GM23248 (cell line): ENCODE measurements at regions not wholly inside any gene's neighbourhood (a gene's known extent, or its start where the extent isn't known, plus 50 kb on each side); places are given as distances from the start of the nearest gene placed in this dataset.

Source experiments
- DNase-seq: peaks from one replicate; pipeline ENCODE4 v3.0.0-alpha.2; 2015
- H2AFZ ChIP-seq: fragments of 200-600 bp; sonication (generic); 2 replicates; pipeline ENCODE4 v1.6.1; 2016; ENCODE audit warnings: antibody characterized with exemption
- H3F3A ChIP-seq: fragments of 200-600 bp; sonication (generic); 2 replicates; pipeline ENCODE4 v1.6.1; 2016; ENCODE audit warnings: mild to moderate bottlenecking, antibody characterized with exemption, mixed run types; ENCODE audit not compliant: insufficient read depth
- H3K27ac ChIP-seq: fragments of 200-600 bp; sonication (generic); 2 replicates; pipeline ENCODE4 v1.5.1; 2016; ENCODE audit warnings: mild to moderate bottlenecking
- H3K27me3 ChIP-seq: fragments of 200-600 bp; sonication (generic); replicated peaks from 2 replicates; pipeline ENCODE4 v1.6.1; 2016; ENCODE audit warnings: mild to moderate bottlenecking; ENCODE audit not compliant: insufficient read depth
- H3K36me3 ChIP-seq: fragments of 200-600 bp; sonication (generic); 2 replicates; pipeline ENCODE4 v1.6.1; 2016; ENCODE audit warnings: low read depth, mild to moderate bottlenecking
- H3K4me1 ChIP-seq: fragments of 200-600 bp; sonication (generic); 2 replicates; pipeline ENCODE4 v1.6.1; 2016; ENCODE audit warnings: mild to moderate bottlenecking; ENCODE audit not compliant: insufficient read depth
- H3K4me2 ChIP-seq: fragments of 200-600 bp; sonication (generic); one replicate; pipeline ENCODE4 v1.6.1; 2016; ENCODE audit warnings: mild to moderate bottlenecking; ENCODE audit not compliant: unreplicated experiment
- H3K4me3 ChIP-seq: fragments of 200-600 bp; sonication (generic); 2 replicates; pipeline ENCODE4 v1.5.1; 2016; ENCODE audit warnings: mild to moderate bottlenecking
- H3K79me2 ChIP-seq: fragments of 200-600 bp; sonication (generic); 2 replicates; pipeline ENCODE4 v1.6.1; 2016; ENCODE audit warnings: mild to moderate bottlenecking; ENCODE audit not compliant: insufficient read depth
- H3K9ac ChIP-seq: fragments of 200-600 bp; sonication (generic); 2 replicates; pipeline ENCODE4 v1.6.1; 2016; ENCODE audit warnings: mild to moderate bottlenecking
- H3K9me2 ChIP-seq: fragments of 200-600 bp; sonication (generic); 2 replicates; pipeline ENCODE4 v1.6.1; 2016; ENCODE audit warnings: mixed run types, mild to moderate bottlenecking, moderate library complexity; ENCODE audit not compliant: insufficient read depth
- H3K9me3 ChIP-seq: fragments of 200-600 bp; sonication (generic); one replicate; pipeline ENCODE4 v1.6.1; 2017; ENCODE audit warnings: low read depth
- H4K20me1 ChIP-seq: fragments of 200-600 bp; sonication (generic); 2 replicates; pipeline ENCODE4 v1.6.0; 2016; ENCODE audit not compliant: insufficient read depth
- EZH2 ChIP-seq: fragments of 200-600 bp; sonication (generic); IDR thresholded peaks from 2 replicates; pipeline ENCODE4 v1.6.1; 2018; ENCODE audit warnings: antibody characterized with exemption, mild to moderate bottlenecking; ENCODE audit not compliant: insufficient read depth, poor library complexity, severe bottlenecking
- EZH2phosphoT487 ChIP-seq: fragments of 200-600 bp; sonication (generic); IDR thresholded peaks from 2 replicates; pipeline ENCODE4 v1.6.1; 2018; ENCODE audit warnings: antibody characterized with exemption, moderate library complexity, mild to moderate bottlenecking, low read depth; ENCODE audit not compliant: insufficient read depth
- WGBS, 2 experiments: methylation state at CpG; one replicate each; pipeline ENCODE4 v1.1.6; 2015 to 2017; ENCODE audit warnings: low lambda C conversion rate in 2 of 2, low coverage in 1 of 2; ENCODE audit errors: missing lambda C conversion rate in 2 of 2; 5-methylcytosine and 5-hydroxymethylcytosine counted together
- in situ Hi-C: fragments of 300-500 bp; cut with MboI; formaldehyde crosslinking; loops from 2 replicates; pipeline ENCODE4 v1.15.0; 2020

- no peaks in the 10 kb centered on the region for H3K36me3 ChIP-seq
- 0 out of 2 replicates have a peak, but pooled peaks cover 9% of the 10 kb centered on the region for H3F3A ChIP-seq
- peak; percentile 20 for DNase-seq
- no peaks in the 10 kb centered on the region for H4K20me1 ChIP-seq
- no peak for TF ChIP-seq EZH2phosphoT487
- peaks cover 8% of the 10 kb centered on the region for H3K4me1 ChIP-seq
- in situ Hi-C loops = no loop called here
- H3K9me3 ChIP-seq = no peaks in the 10 kb centered on the region
- H3K4me2 ChIP-seq = no peak overlapping the region
- H2AFZ ChIP-seq = no peak overlapping the region
- H3K27ac ChIP-seq = no peak overlapping the region
- H3K4me3 ChIP-seq = no peak overlapping the region
- no peaks in the 10 kb centered on the region for H3K9me2 ChIP-seq
- no peaks in the 10 kb centered on the region for H3K79me2 ChIP-seq
- 76% methylated on average over 1 of the region's 1 CpG for WGBS, 2 experiments
- H3K9ac ChIP-seq = no peak overlapping the region
- H3K27me3 ChIP-seq = no peaks in the 10 kb centered on the region
Measured at GRCh38 chr13:73225990-73226389, 167.2 kb downstream of the KLF5 start.

DNA sequence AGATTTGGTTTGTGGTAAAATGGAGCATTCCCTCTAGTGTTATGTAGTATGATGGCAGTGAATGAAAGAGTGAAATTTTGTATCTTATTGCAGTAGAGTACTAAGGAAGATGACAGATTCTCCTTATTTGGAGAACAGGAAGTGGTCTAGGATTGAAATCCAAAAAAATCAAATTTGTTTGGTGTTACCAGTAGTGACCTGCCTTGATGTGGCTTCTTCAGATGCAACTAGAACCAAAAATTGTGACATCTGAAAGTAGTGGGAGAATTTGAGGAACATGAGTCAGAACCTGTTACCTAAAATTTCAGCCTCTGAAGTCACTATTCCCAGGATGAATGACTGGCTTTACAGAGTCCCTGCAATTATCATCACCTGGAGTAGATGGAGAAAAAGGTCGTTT, 165.9 kb downstream of the KLF5 start:
- WGBS, 2 experiments = 10 to 29% methylated on average over 1 of the region's 1 CpG
- 0 out of 2 replicates have a peak, but pooled peaks cover 9% of the 10 kb centered on the region for H3F3A ChIP-seq
- peak; percentile 78 for DNase-seq

DNA sequence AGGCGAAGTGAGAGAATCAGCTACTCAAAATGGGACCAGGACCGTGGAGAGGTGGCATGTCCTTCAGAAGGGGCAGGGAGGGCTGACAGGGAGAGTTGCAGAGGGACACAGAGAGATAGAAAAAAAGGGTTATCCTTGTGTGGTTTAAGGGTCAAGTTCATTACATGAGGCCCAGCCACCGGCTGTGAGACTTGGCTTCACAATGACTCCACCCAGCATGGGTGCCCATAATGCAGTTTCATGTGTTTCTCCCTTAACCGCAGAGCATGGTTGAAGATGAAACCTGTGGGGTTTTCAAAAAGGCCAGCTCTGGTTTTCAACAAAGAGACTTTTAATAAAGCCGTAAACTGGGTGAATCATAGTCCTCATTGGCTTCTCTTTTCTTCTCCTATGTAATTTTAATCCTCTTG, 164.6 kb downstream of the KLF5 start:
- no peak overlapping the region for H3K27ac ChIP-seq
- H3K79me2 ChIP-seq = no peaks in the 10 kb centered on the region
- H3K9me3 ChIP-seq = no peaks in the 10 kb centered on the region
- TF ChIP-seq EZH2 (no peak), EZH2phosphoT487 (no peak)
- no peak overlapping the region for H2AFZ ChIP-seq
- H3K4me1 ChIP-seq = peaks cover 8% of the 10 kb centered on the region
- WGBS, 2 experiments = 66 to 73% methylated on average over 5 of the region's 5 CpGs
- H3K36me3 ChIP-seq = no peaks in the 10 kb centered on the region
- H4K20me1 ChIP-seq = no peaks in the 10 kb centered on the region
- H3F3A ChIP-seq = 0 out of 2 replicates have a peak, but pooled peaks cover 9% of the 10 kb centered on the region
- no peak overlapping the region for H3K4me2 ChIP-seq
- H3K9me2 ChIP-seq = no peaks in the 10 kb centered on the region
- no peak overlapping the region for H3K4me3 ChIP-seq
- no peaks in the 10 kb centered on the region for H3K27me3 ChIP-seq
- DNase-seq = no peak
- H3K9ac ChIP-seq = no peak overlapping the region
- in situ Hi-C loops = no loop called here

More for the DNA sequence above, 165.9 kb downstream of the KLF5 start:
- no peaks in the 10 kb centered on the region for H3K36me3 ChIP-seq
- no peak overlapping the region for H3K4me2 ChIP-seq
- H3K4me3 ChIP-seq = no peak overlapping the region
- TF ChIP-seq EZH2phosphoT487 = 0 out of 2 replicates have a peak, but pooled peaks have one; percentile 37
- no peak for TF ChIP-seq EZH2
- H3K9me3 ChIP-seq = no peaks in the 10 kb centered on the region
- no peaks in the 10 kb centered on the region for H3K9me2 ChIP-seq
- H3K27me3 ChIP-seq = no peaks in the 10 kb centered on the region
- no peaks in the 10 kb centered on the region for H4K20me1 ChIP-seq
- H3K79me2 ChIP-seq = no peaks in the 10 kb centered on the region
- peaks cover 8% of the 10 kb centered on the region for H3K4me1 ChIP-seq
- H2AFZ ChIP-seq = no peak overlapping the region
- in situ Hi-C loops = no loop called here
- 0 out of 2 replicates have a peak overlapping the region, but pooled peaks have one; percentile 18 for H3K27ac ChIP-seq
- H3K9ac ChIP-seq = no peak overlapping the region

DNA sequence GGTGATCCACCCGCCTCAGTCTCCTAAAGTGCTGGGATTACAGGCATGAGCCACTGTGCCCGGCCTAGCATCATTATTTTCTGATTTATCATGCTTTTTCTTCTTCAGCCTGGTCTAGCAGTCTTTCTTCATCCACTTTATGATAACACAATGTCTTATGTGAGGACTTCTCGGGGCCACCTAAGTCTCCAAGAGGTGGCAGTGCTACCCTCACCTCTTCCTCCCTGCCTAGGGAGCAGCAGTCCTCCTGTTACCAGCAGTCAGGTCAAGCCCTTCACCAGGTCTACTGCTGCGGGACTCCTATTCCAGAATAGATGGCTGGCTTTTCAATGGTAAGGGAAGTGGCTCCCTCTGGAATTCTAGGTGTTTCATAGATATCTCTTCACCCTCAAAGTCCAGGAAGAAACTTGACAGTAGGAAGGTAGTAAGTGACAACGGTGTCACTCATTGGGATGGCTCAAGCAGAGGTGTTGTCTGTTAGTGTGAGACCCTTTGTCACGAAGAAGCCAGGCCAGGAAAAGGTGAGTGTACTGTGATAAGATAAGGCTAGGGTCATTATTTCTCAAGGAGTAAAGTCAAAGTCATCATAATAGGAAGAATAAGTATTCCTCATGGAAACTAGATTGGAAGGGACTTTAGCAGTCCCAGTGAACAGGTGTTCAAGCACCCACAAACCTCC, 164.0 kb downstream of the KLF5 start:
- H3K79me2 ChIP-seq = no peaks in the 10 kb centered on the region
- WGBS, 2 experiments = 59 to 63% methylated on average over 6 of the region's 6 CpGs
- H4K20me1 ChIP-seq = no peaks in the 10 kb centered on the region
- H3K27me3 ChIP-seq = no peaks in the 10 kb centered on the region
- no peak overlapping the region for H2AFZ ChIP-seq
- H3K4me3 ChIP-seq = no peak overlapping the region
- no peaks in the 10 kb centered on the region for H3K36me3 ChIP-seq
- no peak overlapping the region for H3K4me2 ChIP-seq
- peaks cover 8% of the 10 kb centered on the region for H3K4me1 ChIP-seq
- H3K9me2 ChIP-seq = no peaks in the 10 kb centered on the region
- in situ Hi-C loops = no loop called here
- no peak for DNase-seq
- H3K9me3 ChIP-seq = no peaks in the 10 kb centered on the region
- no peak for TF ChIP-seq EZH2
- TF ChIP-seq EZH2phosphoT487 = no peak
- 0 out of 2 replicates have a peak, but pooled peaks cover 9% of the 10 kb centered on the region for H3F3A ChIP-seq
- no peak overlapping the region for H3K9ac ChIP-seq
- H3K27ac ChIP-seq = no peak overlapping the region
